ENCODE measurements at regions not wholly inside any gene's neighbourhood (a gene's known extent, or its start where the extent isn't known, plus 50 kb on each side); places are given as distances from the start of the nearest gene placed in this dataset.
"Not testable (repeated sequence)": the region's sequence is repeated elsewhere in the genome, so short reads cannot be mapped to it uniquely, and the experiment has no call there.

DNA sequence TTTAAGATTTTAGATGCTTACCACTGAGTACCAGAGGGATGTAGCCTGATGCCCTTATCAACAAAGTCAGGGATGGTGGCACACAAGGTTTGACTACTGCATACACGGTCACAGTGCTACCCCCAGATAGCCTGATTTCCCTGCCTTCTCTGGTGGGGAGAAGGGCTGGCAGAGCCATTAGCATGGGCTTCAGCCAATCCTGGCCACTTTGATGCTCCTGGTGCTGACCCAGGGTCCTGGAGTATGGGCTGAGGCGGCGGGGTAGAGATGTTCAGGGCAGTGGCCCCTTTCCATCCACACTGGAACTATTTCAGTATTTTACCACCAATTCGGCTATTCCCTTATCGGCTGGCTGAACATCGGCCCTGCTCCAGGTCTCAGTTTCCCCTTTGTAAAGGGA, 83.2 kb downstream of the POTEB3 start:
- H3K9me3 ChIP-seq; H3K4me1 ChIP-seq (ENCODE audit: low read depth); H3K36me3 ChIP-seq (ENCODE audit: low read depth); H3K4me3 ChIP-seq; ATAC-seq; intact Hi-C loops (cut with DNase I, micrococcal nuclease): not testable (repeated sequence)
- DNase-seq: peak in 1 of 3 donors; percentile 33

- H3K9me3 ChIP-seq; intact Hi-C loops (cut with DNase I, micrococcal nuclease); H3K36me3 ChIP-seq (ENCODE audit: low read depth); H3K4me1 ChIP-seq (ENCODE audit: low read depth); H3K4me3 ChIP-seq; ATAC-seq: not testable (repeated sequence)
- DNase-seq: peak in 1 of 3 donors; percentile 25
These were observed 84.4 kb downstream of the POTEB3 start for GRCh38 chr15:21355944-21356343.

DNA sequence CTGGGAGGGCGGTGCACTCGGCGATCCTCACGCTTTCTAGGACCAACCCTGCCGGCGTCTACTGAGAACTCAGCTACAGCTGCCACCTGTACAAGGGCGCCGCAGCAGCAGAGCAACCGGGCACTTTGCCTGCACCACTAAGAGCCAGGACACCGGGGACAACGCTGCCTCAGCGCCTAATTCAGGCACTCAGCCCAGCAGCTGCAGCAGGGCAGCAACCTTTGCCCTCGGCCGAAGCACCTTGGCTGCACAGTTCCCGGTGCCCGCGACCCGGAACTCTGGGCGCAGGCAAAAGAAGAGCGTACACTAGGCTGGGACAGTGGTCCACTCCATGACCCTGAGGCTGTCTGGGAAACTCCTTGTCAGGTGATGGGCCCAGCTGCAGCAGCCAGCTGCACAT, 85.7 kb downstream of the POTEB3 start:
- ATAC-seq; H3K36me3 ChIP-seq (ENCODE audit: low read depth); intact Hi-C loops (cut with DNase I, micrococcal nuclease); H3K4me1 ChIP-seq (ENCODE audit: low read depth); DNase-seq; H3K4me3 ChIP-seq; H3K9me3 ChIP-seq: not testable (repeated sequence)

- ATAC-seq; H3K9me3 ChIP-seq; intact Hi-C loops (cut with DNase I, micrococcal nuclease); H3K36me3 ChIP-seq (ENCODE audit: low read depth); DNase-seq; H3K4me3 ChIP-seq; H3K4me1 ChIP-seq (ENCODE audit: low read depth): not testable (repeated sequence)
These were observed 87.5 kb downstream of the POTEB3 start for GRCh38 chr15:21352670-21353318.

- H3K9me3 ChIP-seq; ATAC-seq; H3K4me3 ChIP-seq; intact Hi-C loops (cut with DNase I, micrococcal nuclease); H3K4me1 ChIP-seq (ENCODE audit: low read depth); H3K36me3 ChIP-seq (ENCODE audit: low read depth): not testable (repeated sequence)
- DNase-seq: peak in 1 of 3 donors; percentile 21
These were observed 95.3 kb downstream of the POTEB3 start for GRCh38 chr15:21344960-21345359.

GRCh38 chr15:21344500-21344899, 95.8 kb downstream of the POTEB3 start:
- intact Hi-C loops (cut with DNase I, micrococcal nuclease); H3K36me3 ChIP-seq (ENCODE audit: low read depth); DNase-seq; ATAC-seq; H3K4me1 ChIP-seq (ENCODE audit: low read depth); H3K4me3 ChIP-seq; H3K9me3 ChIP-seq: not testable (repeated sequence)

DNA sequence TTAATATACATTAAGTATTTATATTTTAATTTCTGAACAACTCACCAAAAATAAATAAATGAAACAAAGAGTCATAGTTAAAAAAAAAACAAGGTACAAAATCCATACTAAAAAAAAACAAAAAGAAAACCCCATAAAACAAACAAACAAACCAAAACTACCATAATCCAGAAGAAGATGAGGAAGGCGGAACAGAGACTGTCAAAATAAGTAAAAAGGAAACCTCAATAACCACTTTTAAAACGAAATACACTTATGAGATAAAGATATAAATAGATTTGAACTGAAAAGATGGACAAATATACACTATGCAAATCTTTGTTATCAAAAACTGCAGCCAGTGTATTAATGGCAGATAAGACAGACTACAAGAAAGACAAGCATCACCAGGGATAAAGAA, 103.3 kb downstream of the POTEB3 start:
- ATAC-seq; H3K36me3 ChIP-seq (ENCODE audit: low read depth): not testable (repeated sequence)

DNA sequence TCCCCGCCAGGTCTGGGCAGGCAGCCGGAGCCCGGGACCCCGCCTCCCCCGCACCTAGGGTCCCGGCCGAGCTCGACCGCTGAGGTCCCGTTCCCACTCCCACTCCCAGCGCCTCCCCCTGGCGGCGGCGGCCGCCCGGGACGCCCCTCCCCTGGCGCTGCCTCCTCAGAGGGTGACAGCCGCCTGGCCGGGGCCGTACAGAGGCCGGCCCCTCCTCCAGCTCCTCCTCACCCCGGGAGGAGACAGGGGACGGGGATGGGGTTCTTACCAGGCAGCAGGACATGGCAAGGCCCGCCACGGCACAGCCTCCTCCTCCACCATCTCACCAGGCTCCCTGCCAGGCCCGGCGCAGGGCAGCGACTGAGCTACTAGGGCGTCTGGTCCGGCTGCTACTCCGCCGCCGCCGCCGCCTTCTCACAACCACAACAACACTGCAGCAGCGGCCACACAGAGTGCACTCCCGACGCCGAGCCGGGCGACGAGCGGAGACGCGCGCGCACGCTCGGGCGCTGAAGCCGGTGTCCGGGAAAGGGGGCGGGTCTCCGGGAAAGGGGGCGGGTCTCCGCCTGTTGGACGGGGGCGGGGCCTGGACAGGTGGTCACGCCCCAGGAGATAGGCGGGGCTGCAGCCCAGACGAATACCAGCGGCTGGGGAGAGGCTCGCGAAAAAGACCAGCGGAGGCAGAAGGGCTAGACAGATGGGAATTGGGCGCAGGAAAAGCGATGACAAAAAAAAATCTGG, 115.4 kb downstream of the POTEB3 start:
- ATAC-seq: peak; percentile 31
- peak in 1 of 3 donors; percentile 24 for DNase-seq
- H3K4me3 ChIP-seq; H3K4me1 ChIP-seq (ENCODE audit: low read depth); H3K36me3 ChIP-seq (ENCODE audit: low read depth); intact Hi-C loops (cut with DNase I, micrococcal nuclease); H3K9me3 ChIP-seq: not testable (repeated sequence)

More for the DNA sequence above, 103.3 kb downstream of the POTEB3 start:
- H3K9me3 ChIP-seq; DNase-seq; H3K4me1 ChIP-seq (ENCODE audit: low read depth); intact Hi-C loops (cut with DNase I, micrococcal nuclease); H3K4me3 ChIP-seq: not testable (repeated sequence)

GRCh38 chr15:21284353-21284752, 155.9 kb downstream of the POTEB3 start:
- H3K4me1 ChIP-seq (ENCODE audit: low read depth); H3K36me3 ChIP-seq (ENCODE audit: low read depth); H3K9me3 ChIP-seq; DNase-seq; H3K4me3 ChIP-seq; intact Hi-C loops (cut with DNase I, micrococcal nuclease): not testable (repeated sequence)
- peak; percentile 76 for ATAC-seq

DNA sequence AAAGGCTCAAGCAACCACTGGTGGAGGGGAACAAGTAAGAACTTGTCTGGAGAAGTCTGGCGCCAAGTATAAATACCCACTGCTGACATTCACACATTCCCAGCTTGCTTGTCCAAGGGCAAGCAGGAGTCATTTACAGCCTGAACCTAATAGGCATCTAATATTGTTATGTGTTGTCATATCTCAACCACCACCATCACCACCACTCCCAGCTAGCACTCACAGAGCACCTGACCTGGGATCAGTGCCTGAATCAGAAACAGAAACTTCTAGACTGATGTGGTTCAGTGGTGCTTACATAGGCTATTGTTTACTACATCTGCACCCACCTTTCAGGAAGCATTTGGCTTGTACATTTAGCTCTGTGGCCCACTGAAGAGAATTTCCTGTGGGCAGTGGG, 157.1 kb downstream of the POTEB3 start:
- H3K9me3 ChIP-seq; intact Hi-C loops (cut with DNase I, micrococcal nuclease); H3K36me3 ChIP-seq (ENCODE audit: low read depth); H3K4me3 ChIP-seq; DNase-seq; H3K4me1 ChIP-seq (ENCODE audit: low read depth): not testable (repeated sequence)
- peak; percentile 75 for ATAC-seq

DNA sequence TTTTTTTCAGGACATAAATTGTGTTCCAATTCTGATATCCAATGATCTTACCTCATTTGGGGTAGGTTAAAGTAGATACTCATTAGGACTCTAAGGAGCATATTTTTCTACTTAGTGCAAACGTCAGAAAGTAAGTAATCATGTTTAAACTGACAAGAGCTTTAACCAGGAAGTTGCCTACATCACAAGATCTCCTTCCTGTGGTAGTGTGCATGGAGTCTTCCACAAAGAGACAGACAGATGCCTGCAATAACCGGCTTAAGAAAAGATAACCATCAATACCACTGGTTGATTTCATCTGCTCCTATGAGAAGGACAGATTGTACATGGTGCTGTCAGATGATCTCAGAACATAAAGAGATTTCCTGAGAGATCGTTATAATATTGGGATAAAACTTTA, 160.0 kb downstream of the POTEB3 start:
- H3K4me3 ChIP-seq; H3K36me3 ChIP-seq (ENCODE audit: low read depth); DNase-seq; intact Hi-C loops (cut with DNase I, micrococcal nuclease); H3K4me1 ChIP-seq (ENCODE audit: low read depth); ATAC-seq; H3K9me3 ChIP-seq: not testable (repeated sequence)

DNA sequence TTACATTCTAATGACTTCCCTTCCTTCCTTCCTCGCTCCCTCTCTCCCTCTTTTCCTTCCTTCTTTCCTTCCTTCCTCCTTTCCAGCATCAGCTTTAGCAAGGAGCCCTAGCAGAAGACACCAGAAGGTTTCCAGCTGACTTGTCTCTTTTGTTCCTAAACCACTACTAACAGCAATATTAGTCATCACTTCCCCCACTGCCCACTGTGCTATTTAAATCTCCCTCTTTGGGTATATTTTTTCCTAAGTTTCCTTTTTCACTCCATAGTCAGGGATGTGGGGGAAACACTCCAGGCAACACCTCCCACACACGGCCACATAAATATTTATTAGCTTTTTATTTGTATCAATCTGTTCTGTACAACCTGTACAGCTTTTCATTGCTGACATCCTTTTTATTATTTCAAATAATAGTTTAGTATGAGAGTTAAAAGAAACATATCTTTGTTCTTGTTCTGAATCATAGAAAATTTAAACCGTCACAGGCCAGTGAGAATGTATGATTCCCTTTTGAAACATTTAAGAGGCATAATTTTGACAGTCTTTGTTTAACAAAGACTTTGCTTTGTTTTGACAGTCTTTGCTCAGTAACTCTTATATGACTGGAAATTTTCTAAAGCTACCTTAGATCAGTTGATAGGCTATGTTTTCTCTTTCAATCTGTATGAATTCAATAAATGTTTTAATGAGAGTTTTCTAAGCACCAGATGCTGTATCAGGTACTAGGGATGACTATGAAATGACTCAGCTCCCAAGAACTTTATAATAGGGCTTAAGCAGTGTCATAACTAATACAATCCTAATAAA, 167.9 kb downstream of the POTEB3 start:
- intact Hi-C loops (cut with DNase I, micrococcal nuclease); H3K4me3 ChIP-seq; H3K9me3 ChIP-seq; H3K4me1 ChIP-seq (ENCODE audit: low read depth); DNase-seq; H3K36me3 ChIP-seq (ENCODE audit: low read depth): not testable (repeated sequence)
- ATAC-seq: peak; percentile 42

All from mucosa of descending colon (tissue), 3 donors.